NCI-H82 (cell line): ENCODE measurements at regions not wholly inside any gene's neighbourhood (a gene's known extent, or its start where the extent isn't known, plus 50 kb on each side); places are given as distances from the start of the nearest gene placed in this dataset.

Source experiments
- DNase-seq: peaks from one replicate; lab custom pipeline; 2025; lab: John Stamatoyannopoulos, UW

- no peak for DNase-seq
Observed at GRCh38 chr3:180543877-180544276, 58.1 kb upstream of the TTC14 start.

GRCh38 chr3:180546863-180547262, 55.1 kb upstream of the TTC14 start:
- no peak for DNase-seq

- no peak for DNase-seq
Observed at GRCh38 chr3:180548050-180548449, 53.9 kb upstream of the TTC14 start.
